SU-DHL-6 (cell line): ENCODE measurements at regions not wholly inside any gene's neighbourhood (a gene's known extent, or its start where the extent isn't known, plus 50 kb on each side); places are given as distances from the start of the nearest gene placed in this dataset.

ENCODE experiments used
- H2AFZ ChIP-seq: fragments of 200-600 bp; sonication (generic); 2 replicates; pipeline ENCODE4 v1.6.1; 2014; ENCODE audit warnings: low read depth, mild to moderate bottlenecking, moderate library complexity, mixed read lengths, antibody characterized with exemption, low read length; ENCODE audit not compliant: severe bottlenecking
- H3F3A ChIP-seq: fragments of 200-600 bp; shearing (Covaris generic); 2 replicates; pipeline ENCODE4 v1.6.0; 2016; ENCODE audit warnings: antibody characterized with exemption, mild to moderate bottlenecking; ENCODE audit not compliant: insufficient read depth
- H3K27ac ChIP-seq: fragments of 200-600 bp; sonication (generic); 2 replicates; pipeline ENCODE4 v1.5.1; 2016; ENCODE audit warnings: low read depth, mild to moderate bottlenecking, low read length, moderate library complexity, mixed read lengths
- H3K27me3 ChIP-seq: fragments of 200-600 bp; sonication (generic), shearing (Covaris generic); 2 replicates; pipeline ENCODE4 v1.6.0; 2014; ENCODE audit warnings: mild to moderate bottlenecking, low read length
- H3K36me3 ChIP-seq: fragments of 200-600 bp; sonication (generic); 2 replicates; pipeline ENCODE4 v1.6.1; 2014; ENCODE audit warnings: mild to moderate bottlenecking, low read length, mixed read lengths
- H3K4me2 ChIP-seq: fragments of 300-600, 200-600 bp; shearing (Covaris generic), sonication (generic); 2 replicates; pipeline ENCODE4 v1.6.0; 2014; ENCODE audit warnings: low read length, low read depth, mild to moderate bottlenecking; ENCODE audit not compliant: poor library complexity, severe bottlenecking
- H3K4me3 ChIP-seq: fragments of 200-600 bp; sonication (generic); 2 replicates; pipeline ENCODE4 v1.5.1; 2014; ENCODE audit warnings: antibody characterized with exemption, low read length, mild to moderate bottlenecking, mixed read lengths; ENCODE audit not compliant: insufficient read depth, poor library complexity, severe bottlenecking
- H3K79me2 ChIP-seq: fragments of 200-600 bp; sonication (generic); 2 replicates; pipeline ENCODE4 v1.6.1; 2014; ENCODE audit warnings: mild to moderate bottlenecking, low read length, moderate library complexity; ENCODE audit not compliant: insufficient read depth
- H3K9ac ChIP-seq: fragments of 200-600 bp; sonication (generic); 2 replicates; pipeline ENCODE4 v1.7.0; 2014; ENCODE audit warnings: mild to moderate bottlenecking, low read length
- H3K9me2 ChIP-seq: fragments of 200-600 bp; sonication (generic); replicated peaks from 2 replicates; pipeline ENCODE4 v1.6.1; 2014; ENCODE audit warnings: low read length; ENCODE audit not compliant: insufficient read depth
- H3K9me3 ChIP-seq: fragments of 200-600 bp; sonication (generic); 2 replicates; pipeline ENCODE4 v1.6.1; 2014; ENCODE audit warnings: low read length, mixed read lengths; ENCODE audit not compliant: insufficient read depth
- H4K20me1 ChIP-seq: fragments of 200-600 bp; sonication (generic); 2 replicates; pipeline ENCODE4 v1.6.1; 2014; ENCODE audit warnings: low read depth, mild to moderate bottlenecking, antibody characterized with exemption, low read length, moderate library complexity, mixed read lengths
- EZH2phosphoT487 ChIP-seq: fragments of 200-600 bp; sonication (generic), shearing (Covaris generic); conservative IDR thresholded peaks from 2 replicates; pipeline ENCODE4 v1.6.1; 2018; ENCODE audit warnings: mild to moderate bottlenecking, antibody characterized with exemption, low read length, moderate library complexity, mixed read lengths
- TF ChIP-seq, protein P1 (sequence below): fragments of 200-600 bp; sonication (generic); IDR thresholded peaks from one replicate; pipeline ENCODE4 v1.5.1; 2017; ENCODE audit warnings: antibody characterized with exemption, mild to moderate bottlenecking, low read length, moderate library complexity; ENCODE audit not compliant: insufficient read depth, poor library complexity, severe bottlenecking

DNA sequence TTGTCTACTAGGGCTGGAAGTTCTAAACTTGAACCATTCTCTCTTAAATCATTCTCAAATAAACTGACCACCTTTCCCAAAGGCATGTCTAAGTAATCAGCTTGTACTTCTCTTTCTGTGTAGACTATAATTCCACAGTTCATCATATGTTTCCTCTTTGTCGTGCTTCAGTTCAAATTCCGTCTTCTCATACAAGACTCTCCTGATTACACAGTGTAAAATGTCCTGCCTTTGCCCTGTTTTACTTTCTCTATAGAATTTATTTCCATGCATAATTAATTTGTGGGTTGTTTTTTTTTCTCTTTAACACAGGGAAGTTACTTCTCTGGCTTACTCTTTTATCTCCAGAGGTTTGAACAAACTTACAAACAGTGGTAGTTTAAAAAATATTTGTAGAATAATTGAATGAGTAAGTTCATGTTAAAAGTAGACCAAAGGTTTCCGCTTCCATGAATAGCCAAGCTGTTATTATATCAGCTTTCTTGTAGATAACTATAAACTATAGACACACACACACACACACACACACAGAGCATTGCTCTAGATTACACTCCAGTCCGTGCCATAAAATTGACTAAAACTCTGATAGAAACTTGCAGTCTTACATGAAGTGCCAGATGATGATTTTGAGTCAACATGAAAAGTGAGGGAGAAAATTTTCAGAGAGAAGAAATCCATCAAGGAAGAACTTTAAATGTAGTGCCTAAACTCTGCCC, 119.0 kb downstream of the SUCNR1 start:
- H3K36me3 ChIP-seq = no peaks in the 10 kb centered on the region
- no peaks in the 10 kb centered on the region for H3K79me2 ChIP-seq
- no peaks in the 10 kb centered on the region for H3K9me3 ChIP-seq
- H3K9me2 ChIP-seq = no peaks in the 10 kb centered on the region
- H3K27ac ChIP-seq = no peak overlapping the region
- H4K20me1 ChIP-seq = no peaks in the 10 kb centered on the region
- TF ChIP-seq EZH2phosphoT487 = no peak
- TF ChIP-seq, protein P1, sequence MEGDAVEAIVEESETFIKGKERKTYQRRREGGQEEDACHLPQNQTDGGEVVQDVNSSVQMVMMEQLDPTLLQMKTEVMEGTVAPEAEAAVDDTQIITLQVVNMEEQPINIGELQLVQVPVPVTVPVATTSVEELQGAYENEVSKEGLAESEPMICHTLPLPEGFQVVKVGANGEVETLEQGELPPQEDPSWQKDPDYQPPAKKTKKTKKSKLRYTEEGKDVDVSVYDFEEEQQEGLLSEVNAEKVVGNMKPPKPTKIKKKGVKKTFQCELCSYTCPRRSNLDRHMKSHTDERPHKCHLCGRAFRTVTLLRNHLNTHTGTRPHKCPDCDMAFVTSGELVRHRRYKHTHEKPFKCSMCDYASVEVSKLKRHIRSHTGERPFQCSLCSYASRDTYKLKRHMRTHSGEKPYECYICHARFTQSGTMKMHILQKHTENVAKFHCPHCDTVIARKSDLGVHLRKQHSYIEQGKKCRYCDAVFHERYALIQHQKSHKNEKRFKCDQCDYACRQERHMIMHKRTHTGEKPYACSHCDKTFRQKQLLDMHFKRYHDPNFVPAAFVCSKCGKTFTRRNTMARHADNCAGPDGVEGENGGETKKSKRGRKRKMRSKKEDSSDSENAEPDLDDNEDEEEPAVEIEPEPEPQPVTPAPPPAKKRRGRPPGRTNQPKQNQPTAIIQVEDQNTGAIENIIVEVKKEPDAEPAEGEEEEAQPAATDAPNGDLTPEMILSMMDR = no peak
- no peaks in the 10 kb centered on the region for H3K27me3 ChIP-seq
- no peak overlapping the region for H2AFZ ChIP-seq
- H3K9ac ChIP-seq = no peak overlapping the region
- H3K4me3 ChIP-seq = no peak overlapping the region
- no peak overlapping the region for H3K4me2 ChIP-seq
- H3F3A ChIP-seq = no peaks in the 10 kb centered on the region

DNA sequence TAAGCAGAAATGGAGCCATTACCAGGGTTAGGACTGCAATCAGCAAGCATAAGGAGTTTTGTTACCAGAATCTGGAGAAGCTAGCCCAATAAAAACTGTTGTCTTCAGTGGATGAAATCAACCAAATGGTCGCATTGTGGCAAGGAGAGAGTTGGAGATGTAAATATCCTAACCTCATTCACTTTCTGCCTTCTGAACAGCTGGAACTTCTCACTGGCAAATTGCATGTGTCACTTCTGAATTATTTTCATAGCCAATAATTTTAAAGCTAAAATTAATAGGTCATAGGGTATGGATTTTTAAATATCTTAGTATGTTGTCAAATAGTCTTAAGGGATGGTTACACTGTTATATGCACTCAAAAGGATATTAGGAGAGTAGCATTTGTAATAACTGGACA, 121.6 kb downstream of the SUCNR1 start:
- Histone ChIP-seq H3K36me3 (no peaks in the 10 kb centered on the region), H3F3A (no peaks in the 10 kb centered on the region), H3K79me2 (no peaks in the 10 kb centered on the region), H3K4me2 (no peak overlapping the region), H3K9me2 (no peaks in the 10 kb centered on the region), H3K27ac (no peak overlapping the region), H3K9me3 (no peaks in the 10 kb centered on the region), H2AFZ (no peak overlapping the region), H4K20me1 (no peaks in the 10 kb centered on the region), H3K27me3 (no peaks in the 10 kb centered on the region), H3K4me3 (no peak overlapping the region), H3K9ac (no peak overlapping the region)
- TF ChIP-seq, protein P1 = no peak
- no peak for TF ChIP-seq EZH2phosphoT487

DNA sequence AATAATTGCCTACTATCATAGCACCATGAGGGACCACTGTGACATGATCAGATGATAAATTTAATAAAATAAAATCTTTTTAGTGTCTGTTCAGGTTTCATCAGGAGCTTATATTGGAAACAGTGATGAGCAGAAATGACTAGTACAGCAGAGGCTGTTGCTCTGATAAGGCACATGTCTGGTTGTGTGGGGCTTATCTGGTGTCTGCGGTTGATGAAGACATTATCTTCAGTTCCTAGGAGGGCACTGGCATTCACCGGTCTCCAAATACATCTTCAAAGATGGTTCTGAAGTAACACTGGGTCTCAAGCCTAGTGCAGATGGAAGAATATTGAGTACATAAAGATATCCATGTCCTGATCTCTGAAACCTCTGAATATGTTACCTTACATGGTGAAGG, 125.3 kb downstream of the SUCNR1 start:
- no peak overlapping the region for H3K9ac ChIP-seq
- H3K4me3 ChIP-seq = no peak overlapping the region
- H4K20me1 ChIP-seq = no peaks in the 10 kb centered on the region
- no peaks in the 10 kb centered on the region for H3K9me3 ChIP-seq
- no peak overlapping the region for H3K27ac ChIP-seq
- no peaks in the 10 kb centered on the region for H3K9me2 ChIP-seq
- TF ChIP-seq, protein P1 = no peak
- TF ChIP-seq EZH2phosphoT487 = no peak
- no peaks in the 10 kb centered on the region for H3K79me2 ChIP-seq
- no peaks in the 10 kb centered on the region for H3K27me3 ChIP-seq
- H3K4me2 ChIP-seq = no peak overlapping the region
- no peaks in the 10 kb centered on the region for H3K36me3 ChIP-seq
- no peaks in the 10 kb centered on the region for H3F3A ChIP-seq
- H2AFZ ChIP-seq = no peak overlapping the region
